ENCODE measurements at regions not wholly inside any gene's neighbourhood (a gene's known extent, or its start where the extent isn't known, plus 50 kb on each side); places are given as distances from the start of the nearest gene placed in this dataset.

GRCh38 chr9:26459959-26460358, 432.6 kb downstream of the CAAP1 start:
- DNase-seq (ENCODE audit: insufficient read length, low spot score) = no peak
- TF ChIP-seq CTCF (IDR thresholded peaks at IDR 0.05; ENCODE audit: insufficient read depth, missing control alignments) = no peak
- no peak for FAIRE-seq

- DNase-seq (ENCODE audit: insufficient read length, low spot score) (no peak), FAIRE-seq (no peak)
- no peak for TF ChIP-seq CTCF (IDR thresholded peaks at IDR 0.05; ENCODE audit: insufficient read depth, missing control alignments)
These were observed 434.5 kb downstream of the CAAP1 start for GRCh38 chr9:26458054-26458453.

- no peak for TF ChIP-seq CTCF (IDR thresholded peaks at IDR 0.05; ENCODE audit: insufficient read depth, missing control alignments)
- FAIRE-seq (no peak), DNase-seq (ENCODE audit: insufficient read length, low spot score) (no peak)
These were observed 435.5 kb downstream of the CAAP1 start for GRCh38 chr9:26457151-26457550.

GRCh38 chr9:26439061-26439624, 453.5 kb downstream of the CAAP1 start:
- FAIRE-seq = no peak
- DNase-seq (ENCODE audit: insufficient read length, low spot score) = no peak
- no peak for TF ChIP-seq CTCF (IDR thresholded peaks at IDR 0.05; ENCODE audit: insufficient read depth, missing control alignments)

- DNase-seq (ENCODE audit: insufficient read length, low spot score) (no peak), FAIRE-seq (no peak)
- no peak for TF ChIP-seq CTCF (IDR thresholded peaks at IDR 0.05; ENCODE audit: insufficient read depth, missing control alignments)
These were observed 455.4 kb downstream of the CAAP1 start for GRCh38 chr9:26437056-26437711.

GRCh38 chr9:26426551-26427131, 466.0 kb downstream of the CAAP1 start:
- DNase-seq (ENCODE audit: insufficient read length, low spot score) = no peak
- no peak for FAIRE-seq
- TF ChIP-seq CTCF (IDR thresholded peaks at IDR 0.05; ENCODE audit: insufficient read depth, missing control alignments) = no peak

GRCh38 chr9:26418480-26418879, 474.1 kb downstream of the CAAP1 start:
- no peak for TF ChIP-seq CTCF (IDR thresholded peaks at IDR 0.05; ENCODE audit: insufficient read depth, missing control alignments)
- FAIRE-seq (no peak), DNase-seq (ENCODE audit: insufficient read length, low spot score) (no peak)

Measured in D721Med (cell line).